ENCODE measurements at regions not wholly inside any gene's neighbourhood (a gene's known extent, or its start where the extent isn't known, plus 50 kb on each side); places are given as distances from the start of the nearest gene placed in this dataset.
"Not testable (repeated sequence)": the region's sequence is repeated elsewhere in the genome, so short reads cannot be mapped to it uniquely, and the experiment has no call there.

DNA sequence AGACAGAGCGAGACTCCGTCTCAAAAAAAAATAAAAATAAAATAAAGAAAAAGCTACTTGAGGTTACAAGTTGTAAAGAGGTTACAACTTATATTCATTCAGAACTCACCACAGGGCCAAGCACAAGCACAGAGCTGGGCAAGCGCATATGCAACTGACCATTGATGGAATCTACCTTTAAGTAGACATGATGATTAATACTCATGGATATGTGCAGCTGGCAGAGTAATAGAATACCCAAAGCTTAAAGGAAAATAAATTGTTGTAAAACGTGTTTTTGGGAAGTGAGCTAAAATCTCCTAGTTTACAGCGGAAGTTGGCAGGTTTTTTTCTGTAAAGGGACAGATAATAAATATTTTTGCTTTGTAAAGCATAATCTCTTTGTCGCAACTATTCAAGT is 111.6 kb downstream of the TMEM168 start:
- DNase-seq (ENCODE audit: low spot score) = no peak

DNA sequence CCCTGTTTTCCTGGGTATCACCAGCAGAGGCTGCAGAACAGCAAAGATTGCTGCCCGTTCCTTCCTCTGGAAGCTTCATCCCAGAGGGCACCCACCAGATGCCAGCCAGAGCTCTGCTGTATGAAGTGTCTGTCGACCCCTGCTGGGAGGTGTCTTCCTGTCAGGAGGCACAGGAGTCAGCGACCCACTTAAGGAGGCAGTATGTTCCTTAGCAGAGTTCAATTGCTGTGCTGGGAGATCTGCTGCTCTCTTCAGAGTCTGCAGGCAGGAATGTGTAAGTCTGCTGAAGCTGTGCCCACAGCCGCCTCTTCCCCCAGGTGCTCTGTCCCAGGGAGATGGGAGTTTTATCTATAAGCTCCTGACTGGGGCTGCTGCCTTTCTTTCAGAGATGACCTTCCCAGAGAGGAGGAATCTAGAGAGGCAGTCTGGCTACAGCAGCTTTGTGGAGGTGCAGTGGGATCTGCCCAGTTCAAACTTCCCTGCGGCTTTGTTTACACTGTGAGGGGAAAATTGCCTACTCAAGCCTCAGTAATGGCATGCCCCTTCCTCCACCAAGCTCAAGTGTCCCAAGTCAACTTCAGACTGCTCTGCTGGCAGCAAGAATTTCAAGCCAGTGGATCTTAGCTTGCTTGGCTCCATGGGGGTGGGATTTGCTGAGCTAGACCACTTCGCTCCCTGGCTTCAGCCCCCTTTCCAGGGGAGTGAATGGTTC is 100.6 kb downstream of the TMEM168 start:
- not testable (repeated sequence) for DNase-seq (ENCODE audit: low spot score)

DNA sequence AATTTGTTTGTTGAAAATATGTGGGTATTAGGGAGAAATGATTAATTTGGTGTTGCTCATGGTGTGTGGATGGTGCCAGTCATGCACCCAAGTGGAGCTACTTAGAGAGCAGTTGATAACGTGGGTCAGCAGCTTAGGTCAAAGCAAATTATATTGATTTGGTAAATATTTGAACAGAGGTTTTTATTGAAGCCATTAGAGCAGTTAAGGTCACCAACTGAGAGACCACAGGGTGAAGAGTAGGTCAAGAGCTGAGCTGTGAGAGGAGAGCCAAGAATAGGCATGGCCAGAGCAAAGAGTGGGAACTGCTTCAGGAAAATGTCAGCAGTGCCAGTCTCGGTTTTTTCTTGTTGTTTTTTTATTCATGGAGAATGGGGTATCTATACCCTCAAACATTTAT is 97.9 kb downstream of the TMEM168 start:
- DNase-seq (ENCODE audit: low spot score) = no peak

DNA sequence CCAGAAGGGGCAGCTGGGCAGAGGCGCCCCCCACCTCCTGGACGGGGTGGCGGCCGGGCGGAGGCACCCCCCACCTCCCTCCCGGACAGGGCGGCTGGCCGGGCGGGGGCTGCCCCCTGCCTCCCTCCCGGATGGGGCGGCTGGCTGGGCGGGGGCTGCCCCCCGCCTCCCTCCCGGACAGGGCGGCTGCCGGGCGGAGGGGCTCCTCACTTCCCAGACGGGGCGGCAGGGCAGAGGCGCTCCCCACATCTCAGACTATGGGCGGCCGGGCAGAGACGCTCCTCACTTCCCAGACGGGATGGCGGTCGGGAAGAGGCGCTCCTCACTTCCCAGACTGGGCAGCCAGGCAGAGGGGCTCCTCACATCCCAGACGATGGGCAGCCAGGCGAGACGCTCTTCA is 93.0 kb downstream of the TMEM168 start:
- DNase-seq (ENCODE audit: low spot score) = not testable (repeated sequence)

DNA sequence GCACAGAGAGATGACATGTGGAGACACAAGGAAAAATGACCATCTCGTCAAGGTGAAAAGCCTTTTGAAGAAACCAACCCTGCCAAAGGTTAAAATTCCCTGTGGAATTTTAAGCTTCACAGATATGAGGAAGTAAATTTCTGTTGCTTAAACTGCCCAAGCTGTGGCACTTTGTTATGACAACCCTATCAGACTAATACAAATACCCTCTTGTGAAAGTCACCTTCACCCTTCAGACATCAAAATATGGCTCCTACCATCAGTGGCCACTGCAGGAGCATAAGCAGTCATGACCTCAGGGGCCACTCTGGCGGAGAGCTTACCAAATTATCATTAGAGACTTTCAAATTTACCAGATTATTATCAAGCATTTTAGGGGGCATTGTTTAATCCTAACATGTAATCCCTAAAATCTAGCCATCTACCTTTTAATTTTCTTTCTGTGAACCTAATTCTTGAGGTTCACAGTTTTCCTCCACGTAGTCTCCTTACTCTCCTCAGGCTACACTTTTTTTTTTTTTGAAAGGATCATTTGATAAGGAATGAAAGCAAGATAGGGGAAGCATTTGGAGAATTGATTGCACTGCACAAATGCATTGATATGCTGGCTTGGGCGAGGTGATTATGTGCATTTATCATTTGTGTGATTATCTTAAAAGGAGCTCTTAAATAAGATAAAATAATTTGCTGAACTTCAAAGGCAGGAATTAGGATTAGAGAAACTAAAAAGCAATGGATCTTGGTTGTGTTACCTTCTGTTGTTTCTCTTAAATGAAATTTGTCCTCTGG is 90.3 kb downstream of the TMEM168 start:
- no peak for DNase-seq (ENCODE audit: low spot score)

DNA sequence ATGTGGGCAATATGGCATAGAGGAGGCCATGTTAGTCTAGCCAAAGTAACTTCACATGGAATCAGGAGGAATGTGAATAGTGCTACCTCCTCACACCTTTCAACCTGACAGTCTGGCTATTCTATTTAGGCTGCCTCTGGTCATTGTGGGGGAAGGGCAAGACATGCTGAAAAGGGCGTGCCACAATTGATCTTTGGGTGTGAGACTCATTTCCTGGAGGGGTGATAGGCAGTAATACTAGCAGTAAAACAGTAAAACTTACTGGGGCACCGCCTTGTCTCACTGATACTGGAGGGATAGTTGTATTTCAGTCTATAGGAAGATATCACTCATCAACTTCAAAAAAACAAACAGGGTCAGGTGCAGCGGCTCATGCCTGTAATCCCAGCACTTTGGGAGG is 88.7 kb downstream of the TMEM168 start:
- DNase-seq (ENCODE audit: low spot score) = no peak

DNA sequence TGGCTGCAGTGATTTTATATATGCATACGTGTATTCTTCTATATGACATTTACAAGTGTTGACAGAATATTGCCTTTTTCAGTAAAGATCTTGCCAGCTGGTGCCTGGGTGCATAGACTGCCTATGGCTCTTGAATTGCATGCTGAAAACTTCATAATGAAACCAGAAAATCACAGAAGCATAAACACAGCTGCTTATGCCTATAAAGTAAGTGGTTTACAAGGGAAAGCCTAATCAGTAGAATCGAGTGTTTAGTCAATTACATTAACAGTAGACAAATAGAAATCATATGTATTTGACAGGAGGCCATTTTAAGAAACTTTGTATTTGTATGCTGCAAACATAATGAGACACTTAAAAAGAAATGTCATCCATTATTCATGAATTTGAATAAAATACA is 82.5 kb downstream of the TMEM168 start:
- no peak for DNase-seq (ENCODE audit: low spot score)

DNA sequence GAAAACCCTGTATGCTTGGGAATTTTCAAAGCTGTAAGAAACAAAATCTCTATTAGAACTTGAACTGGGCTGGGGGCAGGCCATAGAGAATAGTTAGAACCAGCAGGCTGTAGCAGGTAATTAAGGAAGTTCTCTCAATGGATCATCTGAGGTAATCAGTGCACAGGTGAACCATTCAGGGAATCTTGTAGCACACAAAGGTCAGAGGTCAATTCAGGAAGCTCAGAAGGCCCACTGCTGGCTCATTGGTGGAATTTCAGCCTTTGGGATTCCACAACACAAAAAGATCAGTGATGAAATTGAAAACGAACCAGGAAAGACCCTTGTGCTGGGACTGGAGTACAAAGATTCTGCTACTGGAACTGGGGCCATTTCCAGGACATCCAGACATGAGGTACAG is 82.0 kb downstream of the TMEM168 start:
- no peak for DNase-seq (ENCODE audit: low spot score)

Measured in kidney capillary endothelial cell (primary cell).